CD4-positive, alpha-beta T cell treated with Interleukin-4 for 1 hour (primary cell): ENCODE measurements at regions not wholly inside any gene's neighbourhood (a gene's known extent, or its start where the extent isn't known, plus 50 kb on each side); places are given as distances from the start of the nearest gene placed in this dataset.

Experiments used
- DNase-seq, 2 donors: peaks; one replicate each; pipeline ENCODE4 v3.0.0-alpha.2; 2020 to 2022

DNA sequence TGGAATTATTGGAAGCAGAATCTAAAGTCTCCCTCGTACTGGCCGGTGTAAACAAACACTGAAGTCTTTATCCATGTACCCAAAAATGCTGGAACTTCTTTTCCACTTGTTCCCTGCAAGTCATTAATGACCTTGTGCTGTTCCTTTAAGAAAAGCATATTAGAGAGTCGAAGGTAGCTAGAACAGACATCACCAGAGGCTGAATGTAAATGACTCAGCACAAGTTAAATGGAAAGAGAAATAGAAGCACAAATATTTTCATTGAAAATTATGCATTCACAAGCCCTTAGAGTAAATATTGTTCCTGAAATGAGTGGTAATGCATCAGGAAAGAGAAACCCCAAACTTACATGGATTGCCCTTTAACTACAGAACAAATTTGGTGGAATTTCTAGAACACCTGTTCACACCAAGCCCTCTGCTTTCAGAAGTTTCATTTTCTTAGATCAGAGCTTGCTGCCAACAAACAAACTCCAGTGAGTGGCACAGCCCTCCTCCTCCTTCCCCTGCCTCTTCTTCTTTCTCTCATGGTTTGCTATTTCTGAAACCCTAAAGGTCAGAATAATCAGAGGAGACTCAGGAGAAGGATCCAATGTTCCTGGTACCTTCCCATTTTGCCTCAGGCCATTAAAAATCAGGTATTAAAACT, 264.3 kb downstream of the TXNL1 start:
- DNase-seq = no peak

DNA sequence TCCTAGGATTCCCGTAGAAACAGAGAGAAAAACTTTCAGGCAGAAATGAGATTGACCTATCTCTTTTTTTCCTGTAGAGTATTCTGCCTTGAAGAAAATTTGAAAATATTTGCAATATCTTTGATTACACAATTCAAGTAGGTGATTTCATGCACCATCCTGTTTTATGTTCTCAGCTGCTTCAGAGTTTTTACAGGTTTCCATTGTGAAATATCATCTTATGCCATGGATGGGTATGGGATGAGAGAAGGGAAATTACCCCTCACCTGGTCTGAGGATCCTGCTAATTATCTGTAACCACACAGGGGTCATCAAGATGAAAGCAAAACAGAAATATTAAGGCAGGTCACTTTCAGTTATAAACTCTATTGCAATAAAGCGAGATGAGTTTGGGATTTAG, 264.8 kb downstream of the TXNL1 start:
- DNase-seq = no peak

DNA sequence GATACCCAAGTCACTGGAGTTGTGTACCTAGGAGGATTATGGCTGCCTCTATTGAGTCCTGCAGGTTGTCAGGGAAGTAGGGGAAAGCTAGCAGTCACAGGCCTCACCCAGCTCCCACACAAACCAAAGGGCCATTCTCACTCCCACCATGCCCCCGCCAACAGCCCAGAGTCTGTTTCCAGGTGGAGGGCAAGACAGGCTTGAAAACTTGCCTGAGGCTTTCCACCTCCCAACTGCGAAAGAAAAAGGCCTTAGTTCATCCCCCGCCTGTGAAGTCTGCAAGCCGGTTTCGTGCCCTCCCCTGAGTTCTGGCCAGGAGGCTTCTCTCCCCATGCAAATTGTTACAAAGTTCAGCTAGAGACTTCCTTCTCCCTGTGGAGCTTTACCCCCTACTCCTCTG, 270.3 kb downstream of the TXNL1 start:
- DNase-seq = no peak

DNA sequence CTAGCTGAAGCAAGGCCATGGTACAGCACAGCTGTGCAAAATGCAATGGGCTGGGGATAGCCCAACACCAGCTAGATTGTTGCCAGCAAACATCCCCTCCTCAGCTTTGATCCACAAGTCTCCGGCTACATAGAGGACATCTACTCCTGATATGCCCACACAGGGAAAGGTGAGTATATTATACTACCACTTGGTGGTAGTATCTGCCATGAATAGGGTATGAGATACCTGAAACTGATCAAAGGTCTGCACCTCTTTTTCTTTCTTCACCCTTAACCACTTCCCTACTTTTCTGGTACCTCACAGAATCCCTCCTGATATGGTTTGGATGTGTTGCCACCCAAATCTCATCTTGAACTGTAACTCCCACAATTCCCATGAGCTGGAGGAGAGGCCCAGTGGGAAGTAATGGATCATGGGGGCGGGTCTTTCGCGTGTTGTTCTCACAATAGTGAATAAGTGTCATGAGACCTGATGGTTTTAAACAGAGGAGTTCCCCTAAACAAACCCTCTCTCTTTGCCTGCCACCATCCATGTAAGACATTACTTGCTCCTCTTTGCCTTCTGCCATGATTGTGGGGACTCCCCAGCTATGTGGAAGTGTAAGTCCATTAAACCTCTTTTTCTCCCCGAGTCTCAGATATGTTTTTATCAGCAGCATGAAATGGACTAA, 279.6 kb downstream of the TXNL1 start:
- DNase-seq = no peak

DNA sequence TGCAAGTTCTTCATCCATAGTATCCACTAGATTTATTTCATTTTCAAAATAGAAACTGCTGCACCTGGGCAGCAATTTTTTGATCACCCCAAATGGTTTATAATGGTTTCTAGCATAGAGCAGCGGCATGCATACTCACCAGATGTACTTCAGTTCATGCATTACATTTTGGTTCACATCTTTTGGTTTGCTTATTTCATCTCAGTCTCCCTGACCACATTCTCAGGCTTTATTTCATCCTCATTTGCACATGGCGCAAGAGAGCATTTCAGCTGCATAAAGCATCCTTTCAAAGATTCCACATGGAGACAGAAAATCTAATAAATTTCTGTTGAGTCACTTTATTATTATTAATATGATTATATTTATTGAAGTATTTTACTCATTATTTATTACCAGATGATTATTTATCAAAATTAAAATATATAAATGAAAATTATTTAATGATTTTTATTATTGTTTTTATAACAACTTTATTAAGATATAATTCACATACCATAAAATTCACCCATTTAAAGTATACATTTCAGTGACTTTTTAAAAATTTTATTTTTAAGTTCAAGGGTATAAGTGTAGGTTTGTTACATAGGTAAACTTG, 284.6 kb downstream of the TXNL1 start:
- DNase-seq = no peak

DNA sequence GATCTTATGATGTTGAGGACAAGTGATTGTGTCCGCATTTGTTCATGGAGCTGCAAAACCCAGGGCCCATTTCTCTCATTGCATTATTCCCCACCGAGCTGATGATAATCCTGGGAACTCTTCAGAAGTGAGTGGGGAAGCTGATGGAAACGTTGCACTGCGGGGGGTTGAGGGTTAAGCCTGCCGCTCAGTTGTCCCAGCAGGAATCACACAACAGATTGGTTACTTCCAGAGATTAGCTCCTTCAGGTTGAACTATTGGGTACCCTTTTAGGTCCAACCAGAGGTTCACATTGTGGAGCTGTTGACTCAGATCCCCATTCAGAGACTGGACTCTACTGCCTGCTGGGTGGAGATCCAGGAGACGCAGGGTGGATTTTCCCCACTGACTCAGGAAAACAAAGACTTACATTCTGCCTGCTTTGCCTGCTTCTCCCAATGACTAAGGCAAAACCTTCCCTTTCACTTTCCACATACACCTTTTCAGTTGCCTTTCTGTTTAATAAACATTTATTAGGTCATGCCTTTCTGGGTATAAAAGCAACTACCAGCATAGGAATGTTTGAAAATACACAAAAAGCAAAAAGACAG, 286.4 kb downstream of the TXNL1 start:
- no peak for DNase-seq

DNA sequence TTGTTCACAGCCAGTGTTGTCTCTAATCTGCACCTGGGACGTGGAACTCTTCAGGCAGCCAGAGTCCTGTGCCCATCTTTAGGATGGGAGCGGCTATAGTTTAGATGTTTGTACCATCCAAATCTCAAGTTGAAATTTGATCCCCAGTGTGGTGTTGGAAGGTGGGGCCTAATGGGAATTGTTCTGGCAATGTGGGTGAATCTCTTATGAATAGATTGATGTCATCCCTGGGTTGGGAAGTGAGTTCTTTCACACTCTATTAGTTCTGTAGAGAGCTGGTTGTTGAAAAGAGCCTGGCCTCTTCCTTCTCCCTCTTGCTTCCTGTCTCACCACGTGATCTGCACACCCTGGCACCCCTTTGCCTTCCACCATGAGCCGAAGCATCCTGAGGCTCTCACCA, 300.9 kb downstream of the TXNL1 start:
- no peak for DNase-seq

DNA sequence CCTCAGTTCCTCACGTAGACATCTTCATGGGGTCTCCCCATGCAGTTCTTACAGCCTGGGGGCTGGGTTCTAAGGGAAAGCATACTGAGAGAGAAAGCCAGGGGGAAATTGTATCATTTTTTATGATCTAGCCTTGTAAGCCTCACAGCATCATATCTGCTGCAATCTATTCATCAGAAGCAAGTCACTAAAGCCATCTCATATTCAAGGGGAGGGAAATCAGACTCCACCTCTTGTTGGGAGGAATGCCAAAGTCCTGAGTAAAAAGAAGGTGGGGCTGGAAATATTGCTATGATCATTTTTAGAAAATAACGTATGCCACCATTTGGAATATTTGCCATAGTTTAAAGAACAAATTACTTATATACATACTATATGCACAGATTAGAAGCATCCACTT, 304.6 kb downstream of the TXNL1 start:
- DNase-seq = no peak

DNA sequence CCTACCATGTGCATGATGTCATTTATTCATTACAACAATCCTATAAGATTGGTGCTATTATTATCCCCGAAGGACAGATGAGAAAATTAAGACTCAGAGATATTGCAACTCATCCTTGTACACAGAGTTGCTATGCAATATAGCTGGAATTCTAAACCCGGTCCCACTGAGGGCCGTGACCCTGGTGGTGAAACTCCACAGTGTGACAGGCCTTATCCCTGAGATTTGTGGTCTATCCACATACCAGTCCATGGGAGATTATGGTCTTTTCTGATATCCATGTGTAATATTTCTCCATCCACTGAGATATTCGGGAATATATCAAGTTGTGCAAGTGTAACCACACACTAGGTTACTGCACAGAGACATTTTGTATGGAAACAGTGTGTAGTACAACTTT, 305.2 kb downstream of the TXNL1 start:
- DNase-seq = no peak

DNA sequence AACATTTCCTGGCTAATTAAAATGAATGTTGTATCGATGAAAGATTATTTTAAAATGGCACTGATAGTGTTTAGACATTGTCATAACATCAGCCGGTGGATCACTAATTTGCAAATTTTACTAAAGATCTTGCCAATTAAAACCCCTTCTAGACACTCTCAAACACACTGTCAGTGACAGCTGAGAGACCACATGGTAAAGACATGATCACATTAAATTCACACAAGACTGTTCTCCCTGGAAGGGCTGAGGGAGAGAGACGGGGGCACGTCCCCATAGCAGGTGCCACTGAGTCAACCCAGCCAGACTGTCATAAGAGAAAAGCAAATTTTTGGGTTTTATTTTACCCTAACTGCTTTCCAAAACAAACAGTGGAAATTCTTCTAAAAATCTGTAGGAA, 306.0 kb downstream of the TXNL1 start:
- no peak for DNase-seq

DNA sequence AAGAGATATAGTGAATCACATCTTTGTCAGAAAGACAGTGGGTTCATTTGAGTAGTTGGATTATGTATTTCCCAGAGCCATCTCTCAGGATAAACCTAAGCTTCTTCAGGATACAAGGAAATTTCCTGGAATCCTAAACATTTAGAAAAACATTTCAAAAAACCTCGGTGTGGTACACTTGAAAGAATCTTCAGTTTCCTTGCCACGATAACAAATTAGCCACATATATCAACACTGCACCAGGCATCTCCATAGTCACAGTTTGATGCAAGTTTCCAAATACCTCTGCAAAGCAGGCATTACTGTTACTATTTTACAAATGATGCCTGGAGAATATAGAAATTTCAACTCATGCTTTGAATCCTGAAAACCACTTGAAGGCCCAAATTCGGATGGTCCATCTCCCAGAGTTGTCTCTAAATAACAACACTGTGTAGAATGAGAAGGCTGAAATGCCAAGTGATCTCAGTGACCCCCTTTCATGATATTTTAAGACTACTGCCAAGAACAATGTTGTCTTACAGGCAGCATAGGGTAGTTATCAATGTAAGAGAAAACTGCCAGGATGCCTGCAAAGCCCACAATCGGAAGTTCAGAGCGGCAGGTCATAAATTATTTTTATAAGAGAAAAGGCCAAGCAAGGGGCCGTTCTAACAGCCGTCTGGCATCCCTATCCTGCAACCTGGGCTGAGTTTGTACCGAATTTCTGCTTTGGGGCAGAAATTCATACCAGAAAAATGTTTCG, 307.9 kb downstream of the TXNL1 start:
- no peak for DNase-seq

DNA sequence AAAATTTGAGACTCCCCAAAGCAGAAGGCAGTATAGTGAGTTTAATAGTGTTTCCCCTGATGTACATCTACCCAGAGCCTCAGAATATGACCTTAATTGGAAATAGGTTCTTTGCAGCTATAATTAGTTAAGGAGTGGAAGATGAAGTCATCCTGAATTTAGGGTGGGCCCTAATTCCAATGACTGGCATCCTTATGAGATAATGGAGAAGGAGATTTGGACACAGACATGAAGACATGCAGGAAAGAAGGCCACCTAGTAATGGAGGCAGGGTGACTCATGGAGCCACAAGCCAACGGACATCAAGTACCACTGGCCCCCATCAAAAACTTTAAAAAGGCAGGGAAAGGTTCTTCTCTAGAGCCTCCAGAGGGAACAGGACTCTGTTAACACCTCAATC, 308.9 kb downstream of the TXNL1 start:
- DNase-seq = no peak

DNA sequence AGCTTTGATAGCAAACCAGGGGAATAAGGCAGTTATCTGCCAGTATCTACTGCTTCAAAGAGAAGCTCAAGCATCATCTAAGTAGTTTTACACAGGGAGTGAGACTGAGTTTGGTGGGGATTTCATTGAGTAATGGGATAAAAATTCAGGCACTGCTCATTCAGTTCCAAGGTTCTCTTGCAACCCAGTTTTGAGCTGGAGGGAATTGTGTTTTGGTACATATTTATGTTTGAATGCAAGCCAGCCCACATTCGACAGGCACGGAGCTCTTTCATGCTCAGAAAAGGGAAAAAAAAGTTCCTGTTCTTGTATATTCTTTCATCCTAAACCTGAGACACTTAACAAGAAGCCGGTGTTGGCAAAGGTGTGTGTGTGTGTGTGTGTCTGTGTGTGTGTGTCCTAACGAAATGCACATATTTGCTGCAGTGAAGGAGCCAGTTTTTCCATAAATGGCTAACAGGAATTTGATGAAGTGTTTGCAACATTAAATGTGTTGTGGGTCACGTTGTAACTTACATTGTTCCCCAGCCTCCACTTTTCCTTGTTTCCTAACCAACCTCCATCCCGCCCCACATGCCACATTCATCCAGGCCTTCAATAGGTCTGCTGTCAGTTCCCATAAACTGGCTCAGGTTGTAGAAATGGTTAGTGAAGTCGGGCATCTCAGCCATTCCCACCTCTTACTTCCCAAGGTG, 311.1 kb downstream of the TXNL1 start:
- no peak for DNase-seq

DNA sequence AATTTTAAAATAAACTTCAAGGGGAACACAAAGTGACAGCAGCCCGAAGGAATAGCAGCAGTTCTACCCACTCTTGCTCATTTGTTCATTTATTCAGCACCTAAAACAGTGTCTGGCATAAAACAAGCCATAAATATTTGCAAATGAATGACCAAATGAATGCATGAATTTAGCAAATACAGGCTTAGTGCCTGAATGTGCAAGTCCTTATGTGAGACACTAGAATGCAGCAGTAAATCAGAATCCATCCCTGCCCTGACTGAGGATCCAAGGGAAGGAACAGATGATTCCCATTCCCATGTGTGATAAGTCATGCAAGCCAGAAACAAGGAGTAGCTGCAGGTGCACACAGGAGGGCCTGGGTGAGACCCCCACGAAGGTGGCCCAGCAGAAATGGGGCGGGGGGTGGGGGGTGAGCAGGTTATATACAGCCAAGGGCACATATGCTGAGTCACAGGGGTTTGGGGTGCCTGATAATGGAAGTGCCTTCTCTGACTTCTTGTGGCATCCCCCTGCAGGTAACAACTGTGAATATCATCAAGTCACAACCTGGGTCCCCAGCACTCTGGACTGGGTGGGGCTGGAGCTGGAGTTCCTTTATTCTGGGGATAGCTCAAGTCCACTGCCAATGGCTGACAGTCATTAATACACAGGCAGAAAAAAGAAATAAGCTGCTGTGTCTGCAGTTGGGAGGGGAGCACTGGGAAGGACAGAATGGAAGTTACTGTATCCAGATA, 311.9 kb downstream of the TXNL1 start:
- no peak for DNase-seq

DNA sequence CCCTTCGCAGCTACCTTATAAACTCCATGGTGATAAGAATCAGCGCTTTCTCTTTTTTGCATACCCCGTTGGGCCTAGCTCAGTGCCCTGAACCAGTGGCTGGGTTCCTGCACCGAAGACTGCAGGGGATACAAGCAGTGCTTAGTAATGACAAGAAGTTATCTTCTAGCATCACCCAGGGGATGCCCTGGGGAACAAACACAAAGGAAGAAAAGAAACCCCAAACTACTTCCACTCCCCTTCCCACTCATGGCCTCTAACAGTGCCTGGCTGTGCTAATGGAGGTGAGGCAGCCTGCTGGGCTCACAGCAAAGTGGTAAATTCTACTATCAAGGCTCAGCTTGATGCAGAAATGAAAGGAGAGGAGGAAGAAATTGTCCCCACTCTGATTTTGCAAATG, 314.7 kb downstream of the TXNL1 start:
- DNase-seq = no peak

DNA sequence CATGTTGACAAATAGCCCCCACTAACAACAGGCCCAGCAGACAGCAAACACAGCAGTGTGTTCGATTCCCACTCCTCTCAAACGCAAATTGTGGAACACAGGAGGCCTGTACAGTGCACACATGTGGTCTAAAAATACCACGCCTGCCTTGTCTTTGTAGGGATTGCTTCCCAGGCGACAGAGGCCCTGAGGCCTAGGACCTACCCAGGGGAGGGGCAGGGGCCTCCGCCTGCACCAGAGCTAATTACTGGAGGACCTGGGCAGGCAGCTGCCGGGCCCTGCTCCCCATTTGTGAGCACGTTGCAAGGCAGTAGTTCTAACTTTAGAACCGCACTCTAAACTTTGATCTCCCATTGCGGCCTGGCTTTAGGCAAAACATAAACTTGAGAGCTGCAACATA, 316.0 kb downstream of the TXNL1 start:
- no peak for DNase-seq

DNA sequence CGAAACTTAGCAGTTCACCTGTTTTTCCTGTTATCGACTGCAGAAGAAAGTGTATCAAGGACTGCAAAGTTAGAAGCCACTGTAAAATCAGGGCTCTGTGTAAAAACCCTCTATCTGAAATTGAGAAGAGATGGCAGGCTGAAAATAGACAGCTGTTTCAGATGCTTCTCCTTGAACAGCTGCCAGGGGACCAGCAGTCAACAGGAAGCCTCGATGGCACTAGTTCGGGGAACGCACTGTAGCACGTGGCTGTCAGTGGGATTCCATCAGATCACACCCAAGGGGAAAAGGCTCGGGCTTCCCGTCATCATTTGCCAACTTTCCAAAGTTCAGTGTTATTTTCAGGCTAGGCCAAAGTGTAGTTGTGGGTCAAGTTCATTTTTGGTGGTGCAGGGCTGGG, 316.9 kb downstream of the TXNL1 start:
- no peak for DNase-seq

DNA sequence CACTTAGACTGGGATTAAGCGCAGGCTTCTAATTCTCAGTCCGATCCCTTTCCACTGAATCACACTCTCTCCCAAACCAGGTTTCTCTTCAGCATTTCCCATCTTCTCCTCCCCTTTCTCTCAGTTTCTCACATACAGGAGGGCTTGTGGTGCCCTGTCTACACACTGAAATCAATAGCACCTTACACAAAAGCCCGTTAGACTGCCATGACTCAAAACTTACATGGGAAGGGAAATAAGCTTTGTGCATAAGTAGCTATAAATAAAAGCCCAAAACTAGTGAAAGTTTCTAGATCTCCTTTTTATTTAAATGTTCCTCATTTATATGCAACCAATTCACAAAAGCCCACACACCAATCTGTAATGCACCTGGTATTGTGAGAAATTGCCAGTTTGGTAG, 318.4 kb downstream of the TXNL1 start:
- DNase-seq = no peak

DNA sequence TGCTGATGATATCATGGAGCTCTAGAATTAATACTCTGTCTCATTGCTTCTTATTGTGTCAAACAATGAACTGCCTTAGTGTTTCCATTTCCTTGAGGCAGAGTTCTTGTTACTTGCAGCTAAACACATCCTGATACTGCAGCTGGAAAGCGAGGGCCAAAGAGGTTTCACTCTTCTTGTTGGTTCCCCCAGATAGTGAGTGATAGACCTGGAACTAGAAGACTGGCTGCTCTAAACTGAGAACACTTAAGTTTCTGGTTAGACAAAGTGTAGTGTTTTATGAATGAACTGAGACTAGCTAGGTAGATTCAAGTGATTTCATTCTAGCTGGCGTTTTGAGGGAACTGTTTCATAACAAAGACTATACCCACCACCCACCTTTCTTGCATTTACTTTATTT, 321.7 kb downstream of the TXNL1 start:
- no peak for DNase-seq

DNA sequence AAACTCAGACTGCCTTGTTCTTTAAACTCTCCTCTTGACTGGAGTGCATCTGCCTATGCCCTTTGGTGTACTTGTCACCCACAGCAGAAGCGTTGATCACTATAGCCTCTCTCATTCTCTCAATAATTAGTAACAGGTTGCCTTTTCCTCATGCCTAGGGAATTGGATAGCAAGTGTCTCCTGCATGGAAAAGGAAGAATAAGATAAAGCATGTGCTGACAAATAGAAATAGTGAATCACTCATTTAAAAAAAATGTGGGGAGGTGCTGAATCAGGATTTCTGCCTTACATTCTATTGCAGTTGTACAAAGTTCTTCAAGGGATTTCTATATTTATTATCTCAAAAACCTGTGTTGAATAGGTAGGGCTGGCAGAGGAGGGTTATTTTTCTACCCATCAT, 323.0 kb downstream of the TXNL1 start:
- DNase-seq = no peak

DNA sequence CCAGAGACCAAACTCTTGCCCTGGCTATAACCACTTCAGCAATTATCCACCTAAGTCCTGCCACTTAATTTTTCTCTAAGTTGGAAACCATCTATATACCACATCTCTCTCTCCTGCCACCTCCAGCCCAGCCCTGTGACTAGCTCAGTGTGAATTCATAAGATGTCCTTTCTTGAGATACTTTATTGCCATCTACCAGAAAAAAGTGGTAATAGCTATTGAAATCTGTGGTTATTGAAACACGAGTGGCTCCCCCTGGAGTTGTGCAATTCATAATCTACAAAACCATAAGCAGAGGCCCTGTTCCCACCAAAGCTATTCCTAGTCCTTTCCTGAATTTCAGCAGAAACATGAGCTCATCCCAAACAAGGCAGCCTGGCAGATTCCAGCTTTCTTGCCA, 324.0 kb downstream of the TXNL1 start:
- DNase-seq = no peak
